ENCODE measurements at regions not wholly inside any gene's neighbourhood (a gene's known extent, or its start where the extent isn't known, plus 50 kb on each side); places are given as distances from the start of the nearest gene placed in this dataset.

DNA sequence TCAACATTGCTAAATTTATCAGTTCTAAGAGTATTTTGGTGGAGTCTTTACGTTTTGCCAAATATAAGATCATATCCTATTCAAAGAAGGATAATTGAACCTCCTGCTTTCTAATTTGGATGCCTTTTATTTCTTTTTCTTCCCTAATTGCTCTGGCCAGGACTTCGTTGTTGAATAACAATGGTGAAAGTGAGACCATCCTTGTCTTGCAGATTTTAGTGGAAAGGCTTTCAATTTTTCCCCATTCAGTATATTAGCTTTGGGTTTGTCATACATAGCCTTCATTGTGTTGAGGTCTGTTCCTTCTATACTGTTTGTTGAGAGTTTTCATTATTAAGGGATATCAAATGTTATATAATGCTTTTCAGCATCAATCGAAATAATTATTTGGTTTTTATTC lies 1974.2 kb upstream of the ACO1 start:
- intact Hi-C loops (cut with micrococcal nuclease): no loop called here
- no peak overlapping the region for H3K27ac ChIP-seq (ENCODE audit: low read length)
- no peaks in the 10 kb centered on the region for H3K36me3 ChIP-seq (ENCODE audit: control insufficient read depth, insufficient read depth, low read length)
- peaks cover 17% of the 10 kb centered on the region for H3K9me3 ChIP-seq (ENCODE audit: control insufficient read depth, insufficient read depth, low read length)
- no peaks in the 10 kb centered on the region for H3K27me3 ChIP-seq (ENCODE audit: control insufficient read depth, insufficient read depth, low read length)
- H3K27me3 Mint-ChIP-seq (ENCODE audit: low read depth in 2 of 2): no peaks in the 10 kb centered on the region
- no peak overlapping the region for H3K27ac Mint-ChIP-seq
- no peak overlapping the region for H3K4me3 Mint-ChIP-seq
- H3K36me3 Mint-ChIP-seq: peaks cover 27% of the 10 kb centered on the region
- no peak for TF ChIP-seq CTCF (IDR thresholded peaks at IDR 0.05)
- H3K4me3 ChIP-seq (ENCODE audit: low read length): no peak overlapping the region
- no peaks in the 10 kb centered on the region for H3K4me1 ChIP-seq (ENCODE audit: control insufficient read depth, insufficient read depth, low read length)
- H3K4me1 Mint-ChIP-seq: no peaks in the 10 kb centered on the region
- DNase-seq (no peak), ATAC-seq (no peak)
- H3K9me3 Mint-ChIP-seq: peaks cover 15 to 29% of the 10 kb centered on the region in 2 donors
- WGBS (ENCODE audit: insufficient coverage): 72% methylated on average over 1 of the region's 3 CpGs

- no peak overlapping the region for H3K4me3 Mint-ChIP-seq
- H3K9me3 Mint-ChIP-seq: peaks cover 15 to 29% of the 10 kb centered on the region in 2 donors
- peaks cover 17% of the 10 kb centered on the region for H3K9me3 ChIP-seq (ENCODE audit: control insufficient read depth, insufficient read depth, low read length)
- DNase-seq: no peak
- ATAC-seq: no peak
- H3K27me3 Mint-ChIP-seq (ENCODE audit: low read depth in 2 of 2): no peaks in the 10 kb centered on the region
- no peak for TF ChIP-seq CTCF (IDR thresholded peaks at IDR 0.05)
- H3K36me3 ChIP-seq (ENCODE audit: control insufficient read depth, insufficient read depth, low read length): no peaks in the 10 kb centered on the region
- WGBS (ENCODE audit: insufficient coverage): 85% methylated on average over 5 of the region's 5 CpGs
- no peaks in the 10 kb centered on the region for H3K4me1 Mint-ChIP-seq
- no peak overlapping the region for H3K27ac ChIP-seq (ENCODE audit: low read length)
- no peak overlapping the region for H3K27ac Mint-ChIP-seq
- peaks cover 27% of the 10 kb centered on the region for H3K36me3 Mint-ChIP-seq
- no peaks in the 10 kb centered on the region for H3K4me1 ChIP-seq (ENCODE audit: control insufficient read depth, insufficient read depth, low read length)
- H3K4me3 ChIP-seq (ENCODE audit: low read length): no peak overlapping the region
- intact Hi-C loops (cut with micrococcal nuclease): no loop called here
- H3K27me3 ChIP-seq (ENCODE audit: control insufficient read depth, insufficient read depth, low read length): no peaks in the 10 kb centered on the region
These were observed 1972.9 kb upstream of the ACO1 start for GRCh38 chr9:30411571-30411970.

DNA sequence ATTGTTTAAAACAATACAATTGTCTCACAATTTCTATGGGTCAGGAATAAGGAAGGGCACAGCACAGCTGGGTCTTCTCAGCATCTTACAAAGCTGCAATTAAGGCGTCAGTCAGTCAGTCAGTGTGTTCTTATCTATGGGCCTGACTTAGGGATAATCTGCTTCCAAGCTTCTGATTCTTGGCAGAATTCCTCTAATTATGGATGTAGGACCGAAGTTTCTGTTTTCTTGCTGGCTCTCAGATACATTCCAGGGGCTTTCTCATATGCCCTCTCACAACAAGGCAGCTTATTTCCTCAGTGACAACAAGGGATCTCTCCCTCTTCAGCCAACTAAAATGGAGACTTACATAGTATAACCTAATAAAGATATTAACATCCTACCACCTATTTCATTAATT lies 1925.3 kb upstream of the ACO1 start:
- Histone ChIP-seq H3K9me3 (ENCODE audit: control insufficient read depth, insufficient read depth, low read length) (peaks cover 3% of the 10 kb centered on the region), H3K27me3 (ENCODE audit: control insufficient read depth, insufficient read depth, low read length) (no peaks in the 10 kb centered on the region), H3K4me1 (ENCODE audit: control insufficient read depth, insufficient read depth, low read length) (no peaks in the 10 kb centered on the region), H3K4me3 (ENCODE audit: low read length) (no peak overlapping the region), H3K36me3 (ENCODE audit: control insufficient read depth, insufficient read depth, low read length) (no peaks in the 10 kb centered on the region), H3K27ac (ENCODE audit: low read length) (no peak overlapping the region)
- intact Hi-C loops (cut with micrococcal nuclease): no loop called here
- TF ChIP-seq CTCF (IDR thresholded peaks at IDR 0.05): no peak
- Mint-ChIP-seq H3K36me3 (no peaks in the 10 kb centered on the region), H3K27ac (no peak overlapping the region), H3K4me1 (no peaks in the 10 kb centered on the region), H3K4me3 (no peak overlapping the region), H3K27me3 (ENCODE audit: low read depth in 2 of 2) (no peaks in the 10 kb centered on the region), H3K9me3 (peaks cover 11 to 12% of the 10 kb centered on the region in 2 donors)
- 87% methylated on average over 2 of the region's 2 CpGs for WGBS (ENCODE audit: insufficient coverage)
- DNase-seq (no peak), ATAC-seq (no peak)

DNA sequence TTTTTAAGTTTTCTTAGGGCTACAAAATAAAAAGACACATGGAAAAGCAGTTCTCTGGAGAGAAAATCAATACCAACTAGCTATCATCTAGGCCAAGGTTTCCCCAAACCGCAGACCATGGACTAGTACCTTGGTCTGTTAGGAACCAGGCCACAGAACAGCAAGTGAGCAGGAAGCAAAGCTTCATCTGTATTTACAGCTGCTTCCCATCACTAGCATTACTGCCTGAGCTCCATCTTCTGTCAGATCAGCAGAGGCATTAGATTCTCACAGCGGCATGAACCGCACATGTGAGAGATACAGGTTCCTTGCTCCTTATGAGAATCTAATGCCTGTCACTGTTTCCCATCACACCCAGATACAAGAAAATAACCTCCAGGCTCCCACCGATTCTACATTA lies 1907.6 kb upstream of the ACO1 start:
- H3K4me1 Mint-ChIP-seq: no peaks in the 10 kb centered on the region

More for the DNA sequence above, 1907.6 kb upstream of the ACO1 start:
- Histone ChIP-seq H3K4me1 (ENCODE audit: control insufficient read depth, insufficient read depth, low read length) (no peaks in the 10 kb centered on the region), H3K4me3 (ENCODE audit: low read length) (no peak overlapping the region), H3K9me3 (ENCODE audit: control insufficient read depth, insufficient read depth, low read length) (no peaks in the 10 kb centered on the region), H3K27ac (ENCODE audit: low read length) (no peak overlapping the region), H3K36me3 (ENCODE audit: control insufficient read depth, insufficient read depth, low read length) (no peaks in the 10 kb centered on the region), H3K27me3 (ENCODE audit: control insufficient read depth, insufficient read depth, low read length) (no peaks in the 10 kb centered on the region)
- Mint-ChIP-seq H3K27me3 (ENCODE audit: low read depth in 2 of 2) (no peaks in the 10 kb centered on the region), H3K4me3 (no peak overlapping the region), H3K9me3 (peaks cover 4 to 14% of the 10 kb centered on the region in 2 donors), H3K27ac (no peak overlapping the region), H3K36me3 (no peaks in the 10 kb centered on the region)
- WGBS (ENCODE audit: insufficient coverage): 83% methylated on average over 3 of the region's 4 CpGs
- no peak for DNase-seq
- intact Hi-C loops (cut with micrococcal nuclease): no loop called here
- no peak for ATAC-seq
- no peak for TF ChIP-seq CTCF (IDR thresholded peaks at IDR 0.05)
